ENCODE measurements at regions not wholly inside any gene's neighbourhood (a gene's known extent, or its start where the extent isn't known, plus 50 kb on each side); places are given as distances from the start of the nearest gene placed in this dataset.
A peak's percentile ranks its signal among the peaks of the same experiment; 100 is the strongest.

- peak overlapping the region; percentile 10; the same call in 1 of the 2 replicates for H3K27ac ChIP-seq
- H3K4me3 ChIP-seq = no peak overlapping the region
- H3K9me3 ChIP-seq (replicated peaks) = no peaks in the 10 kb centered on the region
- no peaks in the 10 kb centered on the region for H3K27me3 ChIP-seq
- H3K4me1 ChIP-seq = peaks cover 18% of the 10 kb centered on the region
- no peaks in the 10 kb centered on the region for H3K36me3 ChIP-seq
- DNase-seq = peak; percentile 29 to 62
These were observed 444.6 kb downstream of the ZNF608 start for GRCh38 chr5:124301850-124302249.

GRCh38 chr5:124300815-124301621, 445.4 kb downstream of the ZNF608 start:
- H3K36me3 ChIP-seq = no peaks in the 10 kb centered on the region
- no peak overlapping the region for H3K4me3 ChIP-seq
- DNase-seq = no peak
- no peaks in the 10 kb centered on the region for H3K9me3 ChIP-seq (replicated peaks)
- peaks cover 18% of the 10 kb centered on the region for H3K4me1 ChIP-seq
- H3K27me3 ChIP-seq = no peaks in the 10 kb centered on the region
- H3K27ac ChIP-seq = peak overlapping the region; percentile 10; the same call in 1 of the 2 replicates

DNA sequence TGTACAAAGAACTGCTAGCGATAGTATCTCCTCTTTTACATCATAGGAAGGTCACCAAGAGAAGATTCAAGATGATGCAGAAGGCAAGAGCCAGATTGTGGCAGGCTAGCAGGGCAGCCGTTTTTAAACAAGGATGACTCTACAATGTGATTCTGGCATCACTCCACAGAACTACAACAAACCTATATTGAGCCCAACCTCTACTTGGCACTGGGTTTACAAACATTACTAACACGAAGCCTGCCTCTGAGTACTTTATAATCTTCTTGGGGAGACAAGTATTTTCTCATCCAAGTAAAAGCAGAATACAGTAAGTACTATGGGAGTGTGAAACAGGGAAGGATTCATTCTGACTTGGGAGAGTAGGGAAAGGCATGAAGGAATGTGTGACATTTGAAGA, 448.6 kb downstream of the ZNF608 start:
- H3K4me3 ChIP-seq = no peak overlapping the region
- peaks cover 18% of the 10 kb centered on the region for H3K4me1 ChIP-seq
- no peaks in the 10 kb centered on the region for H3K27me3 ChIP-seq
- H3K27ac ChIP-seq = no peak overlapping the region
- H3K9me3 ChIP-seq (replicated peaks) = no peaks in the 10 kb centered on the region
- no peaks in the 10 kb centered on the region for H3K36me3 ChIP-seq
- DNase-seq = no peak

GRCh38 chr5:124292322-124292855, 454.1 kb downstream of the ZNF608 start:
- Histone ChIP-seq H3K9me3 (replicated peaks) (no peaks in the 10 kb centered on the region), H3K4me3 (no peak overlapping the region), H3K27ac (no peak overlapping the region), H3K27me3 (no peaks in the 10 kb centered on the region), H3K36me3 (no peaks in the 10 kb centered on the region), H3K4me1 (no peaks in the 10 kb centered on the region)
- no peak for DNase-seq

- H3K9me3 ChIP-seq (replicated peaks) = no peaks in the 10 kb centered on the region
- peak in 1 of 2 experiments; percentile 7 for DNase-seq
- peaks cover 3% of the 10 kb centered on the region; the same call in 1 of the 2 replicates for H3K4me1 ChIP-seq
- H3K27ac ChIP-seq = no peak overlapping the region
- no peaks in the 10 kb centered on the region for H3K36me3 ChIP-seq
- no peaks in the 10 kb centered on the region for H3K27me3 ChIP-seq
- H3K4me3 ChIP-seq = no peak overlapping the region
These were observed 456.7 kb downstream of the ZNF608 start for GRCh38 chr5:124289641-124290311.

- Histone ChIP-seq H3K27ac (no peak overlapping the region), H3K36me3 (no peaks in the 10 kb centered on the region), H3K4me3 (no peak overlapping the region), H3K27me3 (no peaks in the 10 kb centered on the region), H3K9me3 (replicated peaks) (no peaks in the 10 kb centered on the region), H3K4me1 (peaks cover 3% of the 10 kb centered on the region; the same call in 1 of the 2 replicates)
- peak in 1 of 2 experiments; percentile 16 for DNase-seq
These were observed 457.3 kb downstream of the ZNF608 start for GRCh38 chr5:124289130-124289529.

GRCh38 chr5:124287813-124288212, 458.6 kb downstream of the ZNF608 start:
- Histone ChIP-seq H3K27me3 (no peaks in the 10 kb centered on the region), H3K9me3 (replicated peaks) (no peaks in the 10 kb centered on the region), H3K36me3 (no peaks in the 10 kb centered on the region), H3K27ac (no peak overlapping the region), H3K4me3 (no peak overlapping the region), H3K4me1 (peaks cover 3% of the 10 kb centered on the region; the same call in 1 of the 2 replicates)
- no peak for DNase-seq

DNA sequence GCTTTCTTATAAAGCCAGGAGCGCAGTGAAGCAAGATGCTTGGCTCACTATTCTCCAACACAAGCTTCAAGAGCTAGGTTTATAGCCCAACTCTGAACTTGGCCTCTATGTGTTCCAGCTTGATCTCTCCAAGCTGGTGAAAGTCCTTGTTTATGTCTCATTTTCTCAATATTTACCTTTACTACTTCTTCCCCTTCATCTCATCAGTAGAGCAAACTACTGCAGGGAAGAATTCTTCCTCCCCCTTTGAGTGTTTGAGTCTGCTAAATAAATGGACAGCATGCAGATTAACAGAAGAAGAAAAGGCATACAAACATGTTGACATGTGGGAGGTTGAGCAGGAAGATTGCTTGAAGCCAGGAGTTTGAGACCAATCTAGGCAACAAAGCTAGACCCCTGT, 460.7 kb downstream of the ZNF608 start:
- Histone ChIP-seq H3K36me3 (no peaks in the 10 kb centered on the region), H3K9me3 (replicated peaks) (no peaks in the 10 kb centered on the region), H3K27me3 (no peaks in the 10 kb centered on the region), H3K27ac (no peak overlapping the region), H3K4me1 (peaks cover 3% of the 10 kb centered on the region; the same call in 1 of the 2 replicates), H3K4me3 (no peak overlapping the region)
- DNase-seq = no peak

DNA sequence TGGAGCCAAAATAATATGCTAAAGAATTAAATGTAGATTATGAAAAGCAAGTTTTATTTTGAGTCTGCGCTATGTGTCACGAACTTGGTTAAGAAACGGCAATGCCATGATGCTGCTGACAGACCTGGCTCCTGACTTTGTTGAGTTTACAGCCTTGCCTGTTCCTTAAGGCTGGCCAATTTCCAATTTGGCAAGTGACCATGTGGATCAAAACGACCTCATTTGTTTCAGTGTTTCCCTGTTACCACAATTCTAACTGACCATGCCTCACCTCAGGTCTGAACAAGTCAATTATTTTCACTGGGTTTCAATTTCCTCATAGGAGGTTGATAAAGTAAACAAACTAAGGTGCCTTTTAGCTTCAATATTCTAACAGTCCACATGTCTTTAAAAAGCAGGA, 461.4 kb downstream of the ZNF608 start:
- Histone ChIP-seq H3K9me3 (replicated peaks) (no peaks in the 10 kb centered on the region), H3K4me3 (no peak overlapping the region), H3K4me1 (peaks cover 3% of the 10 kb centered on the region; the same call in 1 of the 2 replicates), H3K27me3 (no peaks in the 10 kb centered on the region), H3K36me3 (no peaks in the 10 kb centered on the region), H3K27ac (no peak overlapping the region)
- DNase-seq = no peak

GRCh38 chr5:124283031-124283430, 463.4 kb downstream of the ZNF608 start:
- H3K4me1 ChIP-seq = peaks cover 6% of the 10 kb centered on the region
- DNase-seq = no peak
- no peaks in the 10 kb centered on the region for H3K9me3 ChIP-seq (replicated peaks)

DNA sequence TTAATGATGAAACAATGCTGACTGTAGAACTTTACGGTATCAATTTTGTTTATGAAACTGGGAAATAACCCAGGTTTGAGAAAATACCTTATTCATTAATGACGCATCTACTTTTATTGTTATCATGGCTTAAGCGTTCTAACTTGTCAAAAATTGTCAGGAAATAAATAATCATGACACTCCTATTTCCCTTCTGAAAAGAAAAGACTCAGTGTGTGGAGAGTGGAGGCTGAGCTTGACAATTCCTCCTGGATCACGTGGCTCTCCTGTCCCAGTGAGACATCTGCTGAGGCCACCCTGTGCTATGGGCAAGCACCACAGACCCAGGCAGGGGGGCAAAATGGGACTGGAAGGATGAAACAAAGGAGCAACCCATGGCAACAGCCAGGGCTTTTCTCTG, 466.4 kb downstream of the ZNF608 start:
- no peak overlapping the region for H3K4me3 ChIP-seq
- no peaks in the 10 kb centered on the region for H3K27me3 ChIP-seq
- peaks cover 3% of the 10 kb centered on the region; the same call in 1 of the 2 replicates for H3K4me1 ChIP-seq

More at GRCh38 chr5:124283031-124283430, 463.4 kb downstream of the ZNF608 start:
- no peak overlapping the region for H3K4me3 ChIP-seq
- H3K36me3 ChIP-seq = no peaks in the 10 kb centered on the region
- no peak overlapping the region for H3K27ac ChIP-seq
- no peaks in the 10 kb centered on the region for H3K27me3 ChIP-seq

DNA sequence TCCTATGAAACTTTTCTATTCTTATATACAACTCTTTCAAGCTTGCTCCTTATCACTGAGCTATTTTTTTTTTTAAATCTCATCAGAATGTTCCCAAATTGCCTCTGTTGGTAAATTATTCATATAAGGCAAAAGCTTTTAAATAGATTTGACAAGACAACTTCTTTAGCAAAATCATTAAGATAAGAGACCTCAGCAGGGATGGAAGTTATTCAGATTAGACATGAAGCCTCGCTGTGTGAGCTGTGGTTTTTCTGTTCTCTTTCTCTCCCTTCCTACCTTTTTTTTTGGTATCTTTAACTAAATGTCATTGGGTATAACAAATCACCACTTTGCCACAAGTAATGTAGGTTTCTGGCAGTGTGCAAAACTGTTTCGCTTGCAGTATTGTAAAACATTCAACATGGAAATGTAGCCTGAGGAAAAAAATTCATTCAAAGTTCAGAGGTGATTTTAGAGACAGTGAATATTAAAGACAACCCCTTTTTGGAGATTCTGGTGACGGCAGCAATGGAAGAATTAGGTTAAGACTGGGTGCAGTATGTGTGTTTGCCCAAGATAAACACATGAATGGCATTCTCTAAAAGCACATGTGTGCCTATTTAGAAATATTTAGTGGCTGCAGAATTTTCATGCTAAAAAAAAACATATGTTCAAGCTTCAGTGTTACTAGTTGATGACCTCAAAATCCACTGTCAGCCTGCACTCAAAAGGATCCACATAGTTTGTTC, 467.1 kb downstream of the ZNF608 start:
- Histone ChIP-seq H3K4me1 (peaks cover 3% of the 10 kb centered on the region; the same call in 1 of the 2 replicates), H3K9me3 (replicated peaks) (no peaks in the 10 kb centered on the region), H3K27me3 (no peaks in the 10 kb centered on the region), H3K4me3 (no peak overlapping the region), H3K36me3 (no peaks in the 10 kb centered on the region), H3K27ac (no peak overlapping the region)
- no peak for DNase-seq

More for the DNA sequence above, 466.4 kb downstream of the ZNF608 start:
- no peak overlapping the region for H3K27ac ChIP-seq
- no peak for DNase-seq
- H3K36me3 ChIP-seq = no peaks in the 10 kb centered on the region
- H3K9me3 ChIP-seq (replicated peaks) = no peaks in the 10 kb centered on the region

GRCh38 chr5:124278636-124279035, 467.8 kb downstream of the ZNF608 start:
- H3K27ac ChIP-seq = no peak overlapping the region
- peaks cover 3% of the 10 kb centered on the region; the same call in 1 of the 2 replicates for H3K4me1 ChIP-seq
- no peak for DNase-seq

GRCh38 chr5:124277767-124278545, 468.5 kb downstream of the ZNF608 start:
- Histone ChIP-seq H3K9me3 (replicated peaks) (no peaks in the 10 kb centered on the region), H3K27me3 (no peaks in the 10 kb centered on the region), H3K4me3 (no peak overlapping the region), H3K4me1 (peaks cover 3% of the 10 kb centered on the region; the same call in 1 of the 2 replicates), H3K36me3 (no peaks in the 10 kb centered on the region), H3K27ac (no peak overlapping the region)
- DNase-seq = no peak

More at GRCh38 chr5:124278636-124279035, 467.8 kb downstream of the ZNF608 start:
- H3K9me3 ChIP-seq (replicated peaks) = no peaks in the 10 kb centered on the region
- H3K36me3 ChIP-seq = no peaks in the 10 kb centered on the region
- no peaks in the 10 kb centered on the region for H3K27me3 ChIP-seq
- no peak overlapping the region for H3K4me3 ChIP-seq

Data from SJCRH30 (cell line).